GM12892 (cell line): ENCODE measurements at regions not wholly inside any gene's neighbourhood (a gene's known extent, or its start where the extent isn't known, plus 50 kb on each side); places are given as distances from the start of the nearest gene placed in this dataset.

ENCODE experiments used
- POLR2A ChIP-seq: IDR thresholded peaks from 2 replicates; pipeline ENCODE4 v1.6.1; 2011; ENCODE audit warnings: low read depth, low read length, control low read depth
- TAF1 ChIP-seq: IDR thresholded peaks from 2 replicates; pipeline ENCODE4 v1.6.1; 2011; ENCODE audit warnings: low read depth, mild to moderate bottlenecking, control low read depth, low read length, borderline replicate concordance

- no peak for TF ChIP-seq POLR2A
- no peak for TF ChIP-seq TAF1
Measured at GRCh38 chr13:33508060-33508459, 222.5 kb upstream of the STARD13 start.
